ENCODE measurements at regions not wholly inside any gene's neighbourhood (a gene's known extent, or its start where the extent isn't known, plus 50 kb on each side); places are given as distances from the start of the nearest gene placed in this dataset.

- DNase-seq, result no peak
Observed at GRCh38 chr11:110824912-110825620, 112.8 kb upstream of the ARHGAP20 start.

DNA sequence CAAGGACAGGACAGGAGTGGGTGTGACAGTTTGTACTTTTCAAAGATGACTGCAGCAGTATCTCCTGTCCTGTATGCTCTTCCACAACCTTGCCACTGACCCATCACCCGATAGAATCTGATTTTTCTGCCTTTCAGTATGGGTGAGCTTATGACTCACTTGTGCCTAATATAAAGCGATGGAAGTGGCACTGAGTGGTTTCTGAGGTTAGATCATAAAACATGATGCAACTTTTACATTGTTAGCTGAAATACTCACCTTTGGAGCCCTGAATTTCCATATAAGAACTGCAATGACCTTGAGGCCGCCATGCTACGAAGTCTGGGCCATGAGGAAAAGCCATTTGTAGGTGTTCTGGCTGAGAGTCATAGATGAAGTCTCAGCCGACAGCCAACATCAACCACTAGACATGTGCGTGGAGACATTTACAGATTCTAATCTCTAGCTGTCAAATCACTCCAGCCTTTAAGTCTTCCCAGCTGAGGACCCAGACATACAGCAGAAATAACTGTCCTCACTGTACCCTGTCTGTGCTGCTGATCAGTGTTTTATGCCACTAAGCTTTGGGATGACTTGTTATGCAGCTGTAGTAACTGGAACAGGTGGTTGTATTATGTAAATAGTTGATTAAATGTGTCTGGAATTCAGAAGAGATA lies 105.9 kb upstream of the ARHGAP20 start:
- DNase-seq, result peak; percentile 69

DNA sequence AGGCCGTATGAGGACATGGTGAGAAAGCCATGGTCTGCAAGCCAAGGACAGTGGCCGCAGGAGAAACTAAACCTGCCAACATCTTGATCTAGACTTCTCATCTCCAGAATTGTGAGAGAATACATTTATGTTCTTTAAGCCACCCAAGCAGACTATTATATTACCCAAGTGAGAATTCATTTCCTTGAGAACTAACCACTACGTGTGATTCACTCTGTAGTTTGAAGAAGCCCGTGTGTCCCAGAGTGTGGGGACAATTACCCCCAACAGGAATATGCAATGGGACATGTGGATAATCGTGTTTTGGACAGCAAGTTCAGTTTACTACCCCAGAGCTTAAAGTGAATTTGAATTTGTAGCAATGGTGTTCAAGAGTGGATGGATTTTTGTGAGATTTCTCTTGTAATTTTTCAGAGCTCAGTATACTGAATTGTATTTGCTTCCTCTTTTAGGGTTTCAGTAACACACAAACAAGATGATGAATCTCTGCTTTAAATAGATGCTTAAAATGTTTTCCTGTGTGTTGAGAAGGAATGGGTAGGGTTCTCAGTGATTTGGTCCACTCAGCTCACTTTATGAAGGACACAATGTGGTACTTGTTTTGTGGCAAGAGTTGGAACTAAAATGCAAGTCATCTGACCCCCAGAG lies 100.0 kb upstream of the ARHGAP20 start:
- no peak for DNase-seq

DNA sequence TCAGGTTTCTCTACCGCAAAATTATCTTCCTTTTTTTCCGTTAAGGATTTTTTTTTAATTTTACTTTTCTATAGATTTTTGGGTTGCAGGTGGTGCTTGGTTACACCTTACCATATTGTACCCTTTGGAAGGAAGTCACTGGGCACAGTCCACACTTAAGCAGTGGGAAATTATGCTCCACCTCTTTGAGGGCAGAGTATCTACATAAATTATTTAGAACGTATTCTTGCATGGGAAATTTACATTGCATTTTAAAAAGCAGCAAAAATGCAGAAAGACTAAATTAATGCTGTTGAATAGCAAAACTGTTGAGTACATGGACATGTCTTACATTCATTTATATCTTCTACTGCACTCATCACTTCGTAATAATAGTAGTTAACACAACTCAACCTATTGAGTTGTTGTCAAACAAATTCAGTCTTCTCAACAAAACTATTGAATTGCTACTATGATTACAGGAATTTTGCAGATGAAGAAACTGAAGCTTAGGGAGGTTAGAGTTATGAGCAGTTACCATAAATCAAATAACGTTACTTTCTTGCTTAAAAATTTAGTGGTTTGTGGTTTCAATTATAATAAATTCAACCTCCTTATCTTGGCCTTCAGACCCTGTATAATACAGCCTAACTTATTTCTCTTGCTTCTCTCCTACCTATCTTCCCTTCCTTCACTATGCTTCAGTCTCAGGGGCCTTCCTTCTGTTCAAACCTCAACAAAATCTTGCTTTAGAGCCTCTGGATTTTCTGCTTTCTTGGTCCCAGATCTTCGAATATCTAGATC lies 97.4 kb upstream of the ARHGAP20 start:
- DNase-seq, result no peak

GRCh38 chr11:110808248-110808647 lies 96.0 kb upstream of the ARHGAP20 start:
- no peak for DNase-seq

DNA sequence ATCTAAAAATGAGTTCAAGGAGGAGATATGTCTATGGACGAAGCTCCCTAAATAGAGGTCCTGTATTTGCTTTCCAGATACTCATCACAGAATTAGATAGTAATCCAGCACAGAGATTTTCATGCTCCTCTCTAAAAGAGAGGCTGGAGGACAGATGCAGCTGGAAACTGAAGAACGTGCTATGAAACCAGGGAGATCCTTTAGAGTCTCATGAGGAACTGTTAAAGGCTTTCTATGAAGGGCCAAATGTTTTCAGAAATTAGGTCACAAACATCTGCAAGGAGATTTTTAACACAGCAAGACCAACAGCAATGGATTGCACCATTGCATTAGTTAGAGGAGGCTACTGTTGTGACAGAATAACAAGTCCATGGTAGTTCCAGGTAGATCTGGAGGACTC lies 95.6 kb upstream of the ARHGAP20 start:
- DNase-seq, result no peak

DNA sequence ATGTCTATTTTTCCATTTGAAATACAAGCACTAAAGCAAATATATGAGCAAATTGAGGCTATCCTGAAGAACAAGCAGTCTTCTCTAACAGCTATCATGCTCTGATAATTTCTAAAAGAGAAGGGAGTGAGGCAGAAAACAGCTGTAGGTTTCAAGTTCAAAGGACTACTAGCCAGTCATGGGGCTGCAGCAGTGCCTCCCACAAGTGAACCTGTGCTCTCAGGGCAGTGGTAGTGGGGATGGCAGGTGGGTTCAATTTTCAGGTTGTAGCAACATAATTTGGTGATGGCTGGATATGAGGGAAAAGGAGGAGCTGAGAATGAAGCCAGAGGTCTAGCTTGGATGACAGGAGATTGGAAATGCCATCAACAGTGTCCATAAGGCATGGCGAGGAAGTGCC lies 93.5 kb upstream of the ARHGAP20 start:
- DNase-seq, result no peak

- no peak for DNase-seq
Observed at GRCh38 chr11:110802162-110802561, 89.9 kb upstream of the ARHGAP20 start.

DNA sequence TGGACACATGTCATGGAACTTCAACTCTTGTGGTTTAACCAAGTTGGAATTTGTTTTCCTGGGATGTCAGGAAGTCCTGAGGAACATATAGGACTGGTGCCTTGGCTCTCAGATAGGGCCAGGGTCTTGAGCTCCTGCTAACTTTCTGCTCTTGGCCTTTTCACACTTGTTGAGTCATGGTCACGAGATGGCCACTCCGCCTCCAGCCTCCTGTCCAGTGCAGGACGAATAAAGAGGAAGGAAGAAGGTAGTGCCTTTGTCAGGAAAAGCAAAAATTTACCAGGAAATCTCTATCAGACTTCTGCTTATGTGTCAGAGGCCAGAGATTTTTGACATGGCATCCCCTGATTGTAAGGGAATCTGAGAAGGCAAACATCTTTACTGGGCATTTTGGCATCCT lies 89.1 kb upstream of the ARHGAP20 start:
- no peak for DNase-seq

DNA sequence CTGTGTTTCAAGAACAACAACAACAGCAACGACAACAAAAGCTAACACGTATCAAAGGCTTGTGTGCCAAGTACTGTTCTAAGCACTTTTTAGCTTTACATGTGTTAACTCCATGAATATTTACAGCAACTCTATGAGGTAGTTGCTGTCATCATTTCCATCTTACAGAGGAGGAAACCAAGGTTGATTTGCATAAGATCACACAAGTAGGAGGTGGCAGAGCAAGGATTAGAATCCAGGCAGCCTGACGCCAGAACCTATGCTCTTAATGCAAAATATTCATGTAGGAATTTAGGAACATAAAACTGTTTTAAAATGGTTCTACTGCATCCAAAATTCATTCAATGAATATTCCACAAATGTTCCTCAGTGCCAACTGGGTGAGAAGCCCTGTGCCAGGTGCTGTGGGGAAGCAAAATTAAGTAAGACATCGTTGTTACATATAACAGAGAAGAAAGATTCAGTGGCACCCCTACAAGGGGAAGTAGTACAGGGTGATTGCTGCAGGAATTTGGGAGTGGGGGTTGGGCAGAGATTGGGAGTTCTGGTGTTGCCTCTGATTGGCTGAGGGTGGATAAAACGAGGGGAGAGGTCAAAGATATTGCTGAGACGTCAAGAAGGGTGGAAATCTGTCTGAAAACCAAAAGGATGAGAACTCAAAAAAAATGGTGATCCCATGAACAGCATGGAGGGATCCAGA lies 86.1 kb upstream of the ARHGAP20 start:
- DNase-seq, result no peak

GRCh38 chr11:110797453-110797852 lies 85.2 kb upstream of the ARHGAP20 start:
- no peak for DNase-seq

DNA sequence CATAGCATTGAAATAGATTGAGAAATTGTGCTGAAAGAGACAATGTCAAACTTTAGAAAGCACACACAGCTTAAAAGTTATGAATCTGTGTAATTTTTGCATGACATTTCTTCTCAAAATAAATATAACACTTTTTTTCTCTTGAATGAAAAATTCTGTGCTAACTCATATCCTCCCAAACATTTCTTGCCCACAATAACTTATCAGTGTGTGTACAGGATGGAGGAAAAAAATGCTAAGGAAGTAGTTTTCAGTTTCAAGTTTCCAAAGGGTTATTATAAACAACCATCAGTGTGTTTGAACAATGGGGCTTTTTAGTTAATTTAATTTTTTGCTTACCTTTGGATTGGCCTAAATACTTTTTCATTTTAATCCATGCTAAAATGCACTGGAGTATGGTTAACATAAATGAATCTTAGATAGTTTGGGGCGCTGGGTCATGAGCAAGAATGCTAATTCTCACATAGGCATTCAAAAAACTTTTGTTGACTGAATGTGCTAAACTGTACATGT lies 82.9 kb upstream of the ARHGAP20 start:
- DNase-seq, result no peak

DNA sequence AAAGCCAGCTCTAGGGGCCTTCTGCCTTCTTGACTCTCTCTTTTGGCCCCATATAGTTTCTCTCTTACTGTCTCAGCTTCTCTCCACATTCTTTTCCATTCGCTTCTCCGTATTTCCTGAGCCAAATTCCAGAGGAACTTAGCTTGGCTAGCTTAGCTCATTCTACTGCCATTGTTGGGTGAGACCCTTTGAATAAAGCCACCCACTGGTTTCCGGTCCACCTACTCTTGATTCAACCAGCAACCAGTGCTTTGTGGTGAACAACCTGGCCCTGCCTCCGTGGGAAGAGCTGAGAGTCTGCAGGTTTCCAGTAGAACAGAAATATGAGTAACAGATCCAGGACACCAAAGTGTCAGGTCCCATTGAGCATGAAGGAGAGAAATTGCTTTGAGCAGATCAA lies 81.3 kb upstream of the ARHGAP20 start:
- DNase-seq, result no peak

GRCh38 chr11:110791621-110792020 lies 79.4 kb upstream of the ARHGAP20 start:
- DNase-seq, result no peak

DNA sequence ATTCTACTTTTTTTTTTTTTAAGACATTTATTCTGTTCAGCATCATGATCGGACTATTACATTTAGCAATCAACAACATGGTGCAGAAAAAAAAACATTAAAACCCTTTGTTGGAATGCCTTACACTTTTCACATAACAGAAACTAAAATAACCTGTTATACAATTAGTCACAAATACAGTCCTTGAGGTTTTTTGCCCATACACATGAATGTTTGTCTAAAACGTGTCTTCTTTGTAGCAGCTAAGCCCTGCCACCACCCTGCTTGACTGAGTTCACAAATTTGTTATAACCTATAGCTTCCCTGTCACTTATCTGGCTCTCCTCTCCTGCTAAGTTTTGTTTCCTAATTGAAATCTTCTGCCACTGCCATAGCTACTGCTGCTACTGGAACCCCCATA lies 75.4 kb upstream of the ARHGAP20 start:
- DNase-seq, result no peak

DNA sequence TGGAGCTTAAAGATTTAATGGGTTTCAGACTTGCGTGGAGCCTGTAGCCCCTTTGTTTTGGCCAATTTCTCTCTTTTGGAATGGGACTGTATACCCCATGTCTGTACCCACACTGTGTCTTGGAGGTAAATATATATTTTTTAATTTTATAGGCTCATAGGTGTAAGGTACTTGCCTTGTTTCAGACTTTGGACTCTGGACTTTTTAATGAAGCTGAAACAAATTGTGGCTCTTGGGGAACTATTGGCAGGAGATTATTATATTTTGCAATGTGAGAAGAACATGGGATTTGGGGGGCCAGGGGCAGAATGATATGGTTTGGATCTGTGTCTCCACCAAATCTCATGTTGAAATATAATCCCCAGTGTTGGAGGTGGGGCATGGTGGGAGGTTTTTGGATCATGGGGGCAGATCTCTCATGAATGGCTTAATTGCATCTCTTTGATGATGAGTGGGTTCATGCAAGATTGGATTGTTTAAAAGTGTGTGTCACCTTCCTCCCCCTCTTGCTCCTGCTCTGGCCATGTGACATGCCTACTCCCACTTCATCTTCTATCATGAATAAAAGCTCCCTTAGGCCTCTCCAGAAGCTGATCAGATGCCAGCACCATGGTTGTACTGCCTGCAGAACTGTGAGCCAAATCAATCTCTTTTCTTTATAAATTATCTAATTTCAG lies 74.1 kb upstream of the ARHGAP20 start:
- DNase-seq, result no peak

DNA sequence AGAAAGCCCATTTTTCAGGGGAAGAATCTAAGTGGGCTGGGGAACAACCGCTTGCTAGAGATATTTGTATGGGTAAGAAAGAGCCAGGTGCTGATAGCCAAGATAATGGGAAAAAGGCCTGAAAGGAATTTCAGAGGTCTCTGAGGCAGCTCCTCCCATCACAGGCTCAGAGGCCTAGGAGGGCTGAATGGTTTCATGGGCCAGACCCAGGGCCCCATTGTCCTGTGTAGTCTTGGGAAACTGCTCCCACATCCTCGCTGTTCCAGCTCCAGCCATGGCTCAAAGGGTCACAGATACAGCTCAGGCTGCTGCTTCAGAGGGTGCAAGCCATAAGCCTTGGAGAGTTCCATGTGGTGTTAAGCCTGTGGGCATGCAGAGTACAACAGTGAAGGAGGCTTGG lies 73.2 kb upstream of the ARHGAP20 start:
- DNase-seq, result no peak

DNA sequence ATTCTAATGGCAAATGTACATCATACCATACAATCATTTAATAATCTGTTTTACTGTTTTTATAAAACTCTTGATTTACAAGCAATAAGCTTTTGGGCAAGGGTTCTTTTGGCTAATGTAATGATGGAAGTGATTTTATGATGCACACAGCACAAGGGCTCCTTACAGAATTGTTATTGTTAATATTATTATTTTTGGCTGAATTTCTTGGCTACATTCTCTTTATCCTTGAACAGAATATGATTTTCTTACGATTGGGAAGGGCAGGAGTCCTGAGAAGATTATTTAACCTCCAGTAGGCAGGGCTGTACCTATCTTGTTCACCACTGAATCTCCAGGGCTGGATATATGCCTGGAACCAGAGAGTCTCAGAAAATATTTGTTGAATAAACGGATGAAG lies 70.4 kb upstream of the ARHGAP20 start:
- no peak for DNase-seq

- no peak for DNase-seq
Observed at GRCh38 chr11:110779108-110779507, 66.9 kb upstream of the ARHGAP20 start.

DNA sequence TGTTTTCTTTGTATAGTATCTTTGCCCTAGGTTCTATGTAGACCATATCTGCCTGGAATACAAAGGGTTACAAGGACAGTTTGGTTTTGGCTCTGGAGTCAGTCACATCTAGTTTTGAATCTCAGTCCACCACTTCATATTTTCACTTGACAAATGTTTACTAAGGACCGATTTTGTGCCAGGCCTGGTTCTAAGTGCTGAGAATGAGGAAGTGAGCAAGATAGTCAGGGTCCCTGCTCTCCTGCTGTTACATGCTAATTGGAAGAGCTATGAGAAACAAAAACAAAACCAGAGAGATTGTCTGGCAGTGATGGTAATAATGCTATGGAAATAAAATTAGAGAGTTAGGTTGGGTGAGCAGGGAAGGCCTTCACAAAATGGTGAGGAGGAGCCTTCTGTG lies 66.1 kb upstream of the ARHGAP20 start:
- no peak for DNase-seq

- no peak for DNase-seq
Observed at GRCh38 chr11:110777775-110778174, 65.5 kb upstream of the ARHGAP20 start.

DNA sequence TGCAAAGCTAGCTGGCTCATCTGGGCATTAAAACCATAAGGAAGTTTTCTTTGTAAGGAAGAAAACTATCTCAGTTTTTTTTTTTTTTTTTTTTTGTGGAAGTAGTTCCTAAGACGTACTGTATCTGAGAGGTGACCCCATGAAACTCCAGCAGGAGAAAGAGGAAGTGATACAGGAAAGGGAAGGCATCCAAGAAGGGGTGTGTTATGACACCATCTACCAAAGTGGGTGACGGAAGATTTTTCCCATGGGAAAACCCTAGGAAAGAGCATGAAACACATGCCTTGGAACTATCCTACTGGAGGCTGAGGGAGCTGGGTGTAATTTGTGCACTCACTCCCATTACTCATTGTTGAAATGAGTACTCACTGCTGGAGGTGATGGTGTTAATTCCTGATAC lies 63.8 kb upstream of the ARHGAP20 start:
- no peak for DNase-seq
